ENCODE measurements at regions not wholly inside any gene's neighbourhood (a gene's known extent, or its start where the extent isn't known, plus 50 kb on each side); places are given as distances from the start of the nearest gene placed in this dataset.

DNA sequence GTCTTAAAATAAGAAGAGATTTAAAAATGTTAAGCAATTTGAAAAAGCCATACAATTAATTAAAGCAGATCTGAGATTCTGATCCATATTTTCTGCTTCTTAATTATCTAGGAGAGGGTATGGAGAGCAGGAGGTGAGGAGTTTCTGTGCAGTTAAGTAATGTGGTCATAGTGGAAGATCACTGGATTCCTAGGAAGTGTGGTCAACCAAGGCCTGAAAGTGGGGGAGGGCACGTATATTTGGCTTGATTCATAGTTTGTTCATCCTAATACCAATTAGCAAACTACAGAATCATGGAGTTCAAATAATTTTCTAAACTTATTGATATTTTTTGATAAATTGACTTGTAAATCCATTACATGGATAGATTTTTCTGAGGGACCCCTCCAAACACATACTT, 768.3 kb downstream of the RAPGEF2 start:
- no peaks in the 10 kb centered on the region for H3K9me3 ChIP-seq (ENCODE audit: low read length)
- FAIRE-seq (no peak), DNase-seq (ENCODE audit: low spot score) (no peak), ATAC-seq (no peak)
- WGBS (ENCODE audit: low lambda C conversion rate), result 0% methylated on average over 1 of the region's 1 CpG
- H2AFZ ChIP-seq (ENCODE audit: low read length), result no peak overlapping the region
- CTCF ChIA-PET (ENCODE audit: low intra/inter-chr PET ratio, low total read pairs), result no interaction called here
- no peak overlapping the region for H3K9ac ChIP-seq (ENCODE audit: insufficient read depth, low read depth, low read length)
- no peak overlapping the region for H3K27ac ChIP-seq (ENCODE audit: extremely low read length, insufficient read depth, low read length)
- no peaks in the 10 kb centered on the region for H3K27me3 ChIP-seq (ENCODE audit: control insufficient read depth in 1 of 2, insufficient read depth in 2 of 2, low read length in 2 of 2)
- H3K4me3 ChIP-seq (replicated peaks in 1 of 3; ENCODE audit: insufficient read depth in 1 of 3, low read depth in 2 of 3, low read length in 3 of 3), result no peak overlapping the region
- no peaks in the 10 kb centered on the region for H3K4me1 ChIP-seq (ENCODE audit: insufficient read depth, low read length)
- no peak for TF ChIP-seq TRIM24 (CRISPR knock-in tag; IDR thresholded peaks at IDR 0.05)
- no peaks in the 10 kb centered on the region for H3K79me2 ChIP-seq (ENCODE audit: insufficient read depth, low read length)
- in situ Hi-C loops (cut with HindIII; ENCODE audit: extremely low pct_ligation_motif_present, low pct_unique_long_range_greater_than_20kb), result no loop called here
- no peaks in the 10 kb centered on the region for H3K36me3 ChIP-seq (replicated peaks in 1 of 2; ENCODE audit: control insufficient read depth in 1 of 2, insufficient read depth in 2 of 2, low read length in 2 of 2)
- no peaks in the 10 kb centered on the region for H4K20me1 ChIP-seq (ENCODE audit: insufficient read depth, low read length)
- POLR2A ChIA-PET, result no interaction called here
- intact Hi-C loops (cut with micrococcal nuclease; ENCODE audit: unreplicated experiment), result no loop called here
- no TSS peak for BruUV-seq (replicated peaks)
- H3K4me2 ChIP-seq (ENCODE audit: low read depth, low read length), result no peak overlapping the region

GRCh38 chr4:159881158-159881557, 778.3 kb downstream of the RAPGEF2 start:
- Histone ChIP-seq H4K20me1 (ENCODE audit: insufficient read depth, low read length) (no peaks in the 10 kb centered on the region), H3K9ac (ENCODE audit: insufficient read depth, low read depth, low read length) (no peak overlapping the region), H3K4me3 (replicated peaks in 1 of 3; ENCODE audit: insufficient read depth in 1 of 3, low read depth in 2 of 3, low read length in 3 of 3) (no peak overlapping the region), H3K27ac (ENCODE audit: extremely low read length, insufficient read depth, low read length) (no peak overlapping the region), H3K79me2 (ENCODE audit: insufficient read depth, low read length) (no peaks in the 10 kb centered on the region), H3K36me3 (replicated peaks in 1 of 2; ENCODE audit: control insufficient read depth in 1 of 2, insufficient read depth in 2 of 2, low read length in 2 of 2) (no peaks in the 10 kb centered on the region), H3K4me2 (ENCODE audit: low read depth, low read length) (no peak overlapping the region), H2AFZ (ENCODE audit: low read length) (no peak overlapping the region), H3K27me3 (ENCODE audit: control insufficient read depth in 1 of 2, insufficient read depth in 2 of 2, low read length in 2 of 2) (no peaks in the 10 kb centered on the region), H3K4me1 (ENCODE audit: insufficient read depth, low read length) (no peaks in the 10 kb centered on the region), H3K9me3 (ENCODE audit: low read length) (no peaks in the 10 kb centered on the region)
- POLR2A ChIA-PET, result no interaction called here
- intact Hi-C loops (cut with micrococcal nuclease; ENCODE audit: unreplicated experiment) (no loop called here), in situ Hi-C loops (cut with HindIII; ENCODE audit: extremely low pct_ligation_motif_present, low pct_unique_long_range_greater_than_20kb) (no loop called here)
- ATAC-seq (no peak), DNase-seq (ENCODE audit: low spot score) (no peak), FAIRE-seq (no peak)
- WGBS (ENCODE audit: low lambda C conversion rate), result 31% methylated on average over 3 of the region's 3 CpGs
- CTCF ChIA-PET (ENCODE audit: low intra/inter-chr PET ratio, low total read pairs), result no interaction called here
- BruUV-seq (replicated peaks), result no TSS peak
- TF ChIP-seq ZNF547 (CRISPR knock-in tag; IDR thresholded peaks at IDR 0.05) (no peak), NCOA1 (CRISPR knock-in tag; IDR thresholded peaks at IDR 0.05) (no peak), KDM5B (CRISPR knock-in tag; IDR thresholded peaks at IDR 0.05; ENCODE audit: borderline replicate concordance) (no peak), JUND (CRISPR knock-in tag; IDR thresholded peaks at IDR 0.05) (no peak), ZBTB1 (CRISPR knock-in tag; IDR thresholded peaks at IDR 0.05; ENCODE audit: borderline replicate concordance) (no peak), MED8 (CRISPR knock-in tag; IDR thresholded peaks at IDR 0.05; ENCODE audit: insufficient replicate concordance) (no peak), ZNF577 (CRISPR knock-in tag; IDR thresholded peaks at IDR 0.05; ENCODE audit: borderline replicate concordance, low read depth) (no peak), ZNF629 (CRISPR knock-in tag; conservative IDR thresholded peaks at IDR 0.05) (no peak), MEIS1 (CRISPR knock-in tag; IDR thresholded peaks at IDR 0.05; ENCODE audit: borderline replicate concordance) (no peak), ZNF747 (CRISPR knock-in tag; IDR thresholded peaks at IDR 0.05; ENCODE audit: borderline replicate concordance) (no peak), NFYC (CRISPR knock-in tag; IDR thresholded peaks at IDR 0.05) (no peak), KDM6A (CRISPR knock-in tag; IDR thresholded peaks at IDR 0.05; ENCODE audit: low read depth) (no peak), ZBTB42 (CRISPR knock-in tag; IDR thresholded peaks at IDR 0.05) (no peak), ATAD3A (CRISPR knock-in tag; IDR thresholded peaks at IDR 0.05) (no peak), ZNF503 (CRISPR knock-in tag; IDR thresholded peaks at IDR 0.05) (no peak), CCAR2 (optimal IDR thresholded peaks at IDR 0.05; ENCODE audit: low read depth, low read length) (no peak)
- TF ChIP-seq, protein P1, sequence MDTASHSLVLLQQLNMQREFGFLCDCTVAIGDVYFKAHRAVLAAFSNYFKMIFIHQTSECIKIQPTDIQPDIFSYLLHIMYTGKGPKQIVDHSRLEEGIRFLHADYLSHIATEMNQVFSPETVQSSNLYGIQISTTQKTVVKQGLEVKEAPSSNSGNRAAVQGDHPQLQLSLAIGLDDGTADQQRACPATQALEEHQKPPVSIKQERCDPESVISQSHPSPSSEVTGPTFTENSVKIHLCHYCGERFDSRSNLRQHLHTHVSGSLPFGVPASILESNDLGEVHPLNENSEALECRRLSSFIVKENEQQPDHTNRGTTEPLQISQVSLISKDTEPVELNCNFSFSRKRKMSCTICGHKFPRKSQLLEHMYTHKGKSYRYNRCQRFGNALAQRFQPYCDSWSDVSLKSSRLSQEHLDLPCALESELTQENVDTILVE (CRISPR knock-in tag; IDR thresholded peaks at IDR 0.05), result no peak
